ENCODE measurements at regions not wholly inside any gene's neighbourhood (a gene's known extent, or its start where the extent isn't known, plus 50 kb on each side); places are given as distances from the start of the nearest gene placed in this dataset.

GRCh38 chr3:161573136-161573535 lies 76.5 kb downstream of the OTOL1 start:
- TF ChIP-seq EP300 (IDR thresholded peaks at IDR 0.05; ENCODE audit: borderline replicate concordance) (no peak), MAX (IDR thresholded peaks at IDR 0.05) (no peak), REST (IDR thresholded peaks at IDR 0.05; ENCODE audit: low read depth) (no peak), TAF1 (IDR thresholded peaks at IDR 0.05; ENCODE audit: low read depth) (no peak), TEAD4 (IDR thresholded peaks at IDR 0.05) (no peak), TCF12 (IDR thresholded peaks at IDR 0.05; ENCODE audit: low read depth) (no peak), USF1 (IDR thresholded peaks at IDR 0.05) (no peak), ZBTB7A (IDR thresholded peaks at IDR 0.05; ENCODE audit: low read depth) (no peak), EGR1 (IDR thresholded peaks at IDR 0.05) (no peak), FOXM1 (IDR thresholded peaks at IDR 0.05; ENCODE audit: borderline replicate concordance, low read depth) (no peak), YY1 (IDR thresholded peaks at IDR 0.05; ENCODE audit: low read depth) (no peak), NFIC (IDR thresholded peaks at IDR 0.05) (no peak), CEBPB (IDR thresholded peaks at IDR 0.05) (no peak), RAD21 (IDR thresholded peaks at IDR 0.05; ENCODE audit: low read depth) (no peak), CREB1 (IDR thresholded peaks at IDR 0.05; ENCODE audit: low read depth) (no peak)

GRCh38 chr3:161575901-161576300 lies 79.3 kb downstream of the OTOL1 start:
- TF ChIP-seq YY1 (IDR thresholded peaks at IDR 0.05; ENCODE audit: low read depth) (no peak), MAX (IDR thresholded peaks at IDR 0.05) (no peak), FOXM1 (IDR thresholded peaks at IDR 0.05; ENCODE audit: borderline replicate concordance, low read depth) (no peak), REST (IDR thresholded peaks at IDR 0.05; ENCODE audit: low read depth) (no peak), TEAD4 (IDR thresholded peaks at IDR 0.05) (no peak), CEBPB (IDR thresholded peaks at IDR 0.05) (no peak), USF1 (IDR thresholded peaks at IDR 0.05) (no peak), NFIC (IDR thresholded peaks at IDR 0.05) (no peak), CREB1 (IDR thresholded peaks at IDR 0.05; ENCODE audit: low read depth) (no peak), EGR1 (IDR thresholded peaks at IDR 0.05) (no peak), TCF12 (IDR thresholded peaks at IDR 0.05; ENCODE audit: low read depth) (no peak), EP300 (IDR thresholded peaks at IDR 0.05; ENCODE audit: borderline replicate concordance) (no peak), ZBTB7A (IDR thresholded peaks at IDR 0.05; ENCODE audit: low read depth) (no peak), RAD21 (IDR thresholded peaks at IDR 0.05; ENCODE audit: low read depth) (no peak), TAF1 (IDR thresholded peaks at IDR 0.05; ENCODE audit: low read depth) (no peak)

GRCh38 chr3:161576311-161576710 lies 79.7 kb downstream of the OTOL1 start:
- TF ChIP-seq ZBTB7A (IDR thresholded peaks at IDR 0.05; ENCODE audit: low read depth) (no peak), CREB1 (IDR thresholded peaks at IDR 0.05; ENCODE audit: low read depth) (no peak), TCF12 (IDR thresholded peaks at IDR 0.05; ENCODE audit: low read depth) (no peak), USF1 (IDR thresholded peaks at IDR 0.05) (no peak), CEBPB (IDR thresholded peaks at IDR 0.05) (no peak), EGR1 (IDR thresholded peaks at IDR 0.05) (no peak), TEAD4 (IDR thresholded peaks at IDR 0.05) (no peak), RAD21 (IDR thresholded peaks at IDR 0.05; ENCODE audit: low read depth) (no peak)

GRCh38 chr3:161576714-161577510 lies 80.3 kb downstream of the OTOL1 start:
- no peak for TF ChIP-seq ZBTB7A (IDR thresholded peaks at IDR 0.05; ENCODE audit: low read depth)
- no peak for TF ChIP-seq CREB1 (IDR thresholded peaks at IDR 0.05; ENCODE audit: low read depth)
- no peak for TF ChIP-seq TEAD4 (IDR thresholded peaks at IDR 0.05)
- TF ChIP-seq MAX (IDR thresholded peaks at IDR 0.05): no peak
- TF ChIP-seq RAD21 (IDR thresholded peaks at IDR 0.05; ENCODE audit: low read depth): no peak
- no peak for TF ChIP-seq USF1 (IDR thresholded peaks at IDR 0.05)
- TF ChIP-seq REST (IDR thresholded peaks at IDR 0.05; ENCODE audit: low read depth): no peak
- TF ChIP-seq FOXM1 (IDR thresholded peaks at IDR 0.05; ENCODE audit: borderline replicate concordance, low read depth): no peak
- no peak for TF ChIP-seq TAF1 (IDR thresholded peaks at IDR 0.05; ENCODE audit: low read depth)
- no peak for TF ChIP-seq EGR1 (IDR thresholded peaks at IDR 0.05)
- no peak for TF ChIP-seq NFIC (IDR thresholded peaks at IDR 0.05)
- TF ChIP-seq TCF12 (IDR thresholded peaks at IDR 0.05; ENCODE audit: low read depth): no peak
- TF ChIP-seq YY1 (IDR thresholded peaks at IDR 0.05; ENCODE audit: low read depth): no peak
- no peak for TF ChIP-seq EP300 (IDR thresholded peaks at IDR 0.05; ENCODE audit: borderline replicate concordance)
- no peak for TF ChIP-seq CEBPB (IDR thresholded peaks at IDR 0.05)
